GM21526 (cell line): ENCODE measurements at regions not wholly inside any gene's neighbourhood (a gene's known extent, or its start where the extent isn't known, plus 50 kb on each side); places are given as distances from the start of the nearest gene placed in this dataset.
"Not testable (repeated sequence)": the region's sequence is repeated elsewhere in the genome, so short reads cannot be mapped to it uniquely, and the experiment has no call there.

Experiments used
- ATAC-seq: cut with Tn5 transposase; IDR thresholded peaks from one replicate; pipeline ENCODE4 v1.9.1; 2021; ENCODE audit warnings: moderate library complexity; ENCODE audit not compliant: unreplicated experiment, low FRiP score

DNA sequence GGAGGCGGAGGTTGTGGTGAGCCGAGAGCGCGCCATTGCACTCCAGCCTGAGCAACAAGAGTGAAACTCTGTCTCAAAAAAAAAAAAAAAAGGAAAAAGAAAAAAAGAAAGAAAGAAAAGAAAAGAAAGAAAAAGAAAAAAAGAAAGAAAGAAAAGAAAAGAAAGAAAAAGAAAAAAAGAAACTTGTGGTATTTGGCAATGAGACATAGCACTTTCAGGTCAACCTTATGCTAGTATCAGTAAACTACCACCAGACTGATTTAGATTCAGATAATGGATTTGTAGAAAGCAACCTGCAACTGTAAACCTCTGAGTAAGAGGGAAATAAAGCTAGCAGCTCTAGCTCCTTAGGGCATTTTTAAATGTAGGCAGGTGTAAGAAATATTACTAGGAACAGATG, 144.0 kb upstream of the ZNF608 start:
- ATAC-seq, result not testable (repeated sequence)

GRCh38 chr5:124891179-124891578, 144.7 kb upstream of the ZNF608 start:
- no peak for ATAC-seq

DNA sequence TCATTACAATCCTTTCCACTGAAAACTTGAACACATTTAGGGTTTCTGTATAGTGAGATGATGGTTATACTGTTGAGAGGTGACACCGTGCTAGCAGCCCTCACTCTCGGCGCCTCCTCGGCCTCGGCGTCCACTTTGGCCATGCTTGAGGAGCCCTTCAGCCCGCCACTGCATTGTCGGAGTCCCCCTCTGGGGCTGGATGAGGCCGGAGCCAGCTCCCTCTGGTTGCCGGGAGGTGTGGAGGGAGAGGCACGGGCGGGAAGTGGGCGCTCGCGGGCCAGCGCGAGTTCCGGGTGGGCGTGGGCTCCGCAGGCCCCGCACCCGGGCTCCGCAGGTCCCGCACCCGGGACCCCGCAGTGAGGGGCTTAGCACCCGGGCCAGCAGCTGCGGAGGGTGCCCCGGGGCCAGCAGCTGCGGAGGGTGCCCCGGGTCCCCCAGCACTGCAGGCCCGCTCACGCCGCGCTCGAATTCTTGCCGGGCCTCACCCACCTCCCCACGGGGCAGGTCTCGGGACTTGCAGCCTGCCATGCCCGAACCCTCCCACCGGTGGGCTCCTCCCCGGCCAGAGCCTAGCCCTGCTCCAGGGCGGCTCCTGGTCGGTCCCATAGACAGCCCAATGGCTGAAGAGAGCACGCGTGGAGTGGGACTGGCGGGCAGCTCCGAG, 145.9 kb upstream of the ZNF608 start:
- ATAC-seq, result no peak

- ATAC-seq, result no peak
These were observed 148.1 kb upstream of the ZNF608 start for GRCh38 chr5:124894541-124894940.

GRCh38 chr5:124895236-124895635, 148.8 kb upstream of the ZNF608 start:
- ATAC-seq, result no peak

DNA sequence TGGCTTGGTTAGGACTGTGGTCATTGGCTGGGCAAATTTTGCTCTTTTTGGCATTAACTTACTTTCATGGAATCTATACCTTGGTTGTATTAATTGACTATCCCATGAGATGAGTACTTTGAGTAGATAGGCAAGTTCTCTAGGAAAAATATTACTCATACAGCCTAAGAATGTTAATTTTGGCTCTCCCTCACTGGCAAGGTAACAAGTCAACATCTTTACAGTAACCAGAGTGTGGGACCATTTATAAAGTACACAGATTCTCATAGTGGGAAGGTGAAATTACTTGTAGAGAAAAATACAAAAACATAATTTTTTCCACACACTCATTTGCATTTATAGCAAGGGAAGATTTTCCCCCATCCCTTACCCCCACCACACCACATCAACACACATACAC, 154.6 kb upstream of the ZNF608 start:
- no peak for ATAC-seq

DNA sequence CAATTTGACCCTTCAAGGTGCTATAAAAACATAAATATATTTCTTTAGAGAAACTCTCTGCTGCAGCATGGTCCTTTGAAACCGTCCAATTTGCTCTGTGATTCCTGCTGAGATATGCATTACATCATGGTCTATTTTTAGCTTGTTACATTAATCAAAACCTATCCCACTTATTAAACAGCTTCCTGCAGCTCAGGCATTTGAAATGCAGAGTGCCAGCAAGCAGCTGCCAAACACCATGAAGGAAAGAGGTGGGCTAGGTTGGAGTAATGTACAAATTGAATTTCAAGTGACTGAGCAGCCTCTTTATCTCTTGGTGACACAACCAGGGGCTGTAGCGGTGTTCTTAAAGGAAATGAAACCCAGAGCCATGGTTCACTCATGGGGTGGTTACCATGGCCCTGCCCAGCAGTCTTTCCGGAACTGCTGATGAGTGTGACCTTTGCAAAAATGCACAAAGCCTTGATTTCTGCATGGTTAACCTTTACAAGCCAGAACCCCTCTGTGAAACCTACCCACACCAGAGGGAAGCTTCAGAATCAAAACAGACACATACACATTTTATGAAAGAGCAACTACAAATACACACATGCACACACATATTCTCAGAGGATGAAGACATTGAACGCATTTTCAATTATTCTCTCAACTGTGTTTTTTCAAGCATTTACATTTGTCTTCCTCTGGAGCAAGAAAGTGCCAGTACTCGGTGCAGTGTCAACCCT, 155.8 kb upstream of the ZNF608 start:
- ATAC-seq, result peak; percentile 99

- ATAC-seq, result no peak
These were observed 159.1 kb upstream of the ZNF608 start for GRCh38 chr5:124905256-124906130.

DNA sequence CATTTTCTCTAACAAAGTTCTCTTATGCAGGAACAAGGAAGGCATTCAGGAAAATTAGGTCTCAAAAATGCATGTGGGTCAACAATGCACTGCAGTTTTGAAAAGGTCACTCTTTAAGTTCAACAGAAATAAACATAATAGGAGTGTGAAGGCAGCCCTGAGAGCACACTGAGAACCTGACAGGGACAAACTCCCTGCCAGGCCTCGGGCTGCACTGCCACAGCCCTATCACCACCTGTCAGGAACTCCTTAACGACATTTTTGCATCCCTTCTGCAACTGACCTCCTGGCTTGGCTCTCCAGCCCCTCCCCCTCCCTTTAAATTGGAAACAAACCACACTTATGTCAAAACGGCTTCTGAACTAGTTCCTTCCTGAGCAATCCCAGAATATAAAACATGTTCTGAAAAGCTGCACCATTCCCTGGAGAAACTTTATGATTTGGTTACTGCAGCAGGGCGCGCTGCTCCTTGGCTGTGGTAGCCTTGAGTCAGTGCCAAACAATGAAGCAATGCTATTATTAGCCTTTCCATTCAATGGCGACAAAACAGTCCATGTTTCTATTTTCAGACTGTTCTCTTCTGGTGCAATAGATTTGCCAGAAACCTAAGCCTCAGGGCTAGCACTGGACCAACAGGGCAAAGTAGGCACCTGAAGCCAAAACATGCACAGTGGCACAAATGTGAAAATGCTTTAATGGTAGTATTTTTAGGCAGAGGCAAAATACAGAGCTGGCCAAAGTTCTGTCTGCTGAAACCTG, 160.1 kb upstream of the ZNF608 start:
- no peak for ATAC-seq

DNA sequence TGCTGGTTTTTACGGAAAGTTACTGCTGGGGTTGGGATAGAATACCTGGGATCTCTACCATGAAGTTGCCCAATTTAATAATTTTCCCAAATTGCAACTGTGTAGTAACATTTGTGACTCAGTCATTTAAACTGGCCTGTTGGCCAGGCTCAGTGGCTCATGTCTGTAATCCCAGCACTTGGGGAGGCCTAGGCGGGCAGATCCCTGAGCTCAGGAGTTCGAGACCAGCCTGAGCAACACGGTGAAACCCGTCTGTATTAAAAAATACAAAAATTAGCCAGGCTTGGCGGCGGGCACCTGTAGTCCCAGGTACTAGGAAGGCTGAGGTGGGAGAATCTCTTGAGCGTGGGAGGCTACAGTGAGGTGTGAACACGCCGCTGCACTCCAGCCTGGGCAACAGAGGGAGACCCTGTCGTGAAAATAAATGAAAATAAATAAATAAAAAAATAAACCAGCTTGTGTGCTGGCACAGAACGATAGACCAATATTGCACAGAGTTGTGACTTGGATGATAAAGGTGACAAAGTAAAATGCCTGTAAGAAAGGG, 160.7 kb upstream of the ZNF608 start:
- no peak for ATAC-seq

- peak; percentile 54 for ATAC-seq
These were observed 162.4 kb upstream of the ZNF608 start for GRCh38 chr5:124908581-124909451.

- ATAC-seq, result no peak
These were observed 163.3 kb upstream of the ZNF608 start for GRCh38 chr5:124909734-124910133.

- ATAC-seq, result no peak
These were observed 164.0 kb upstream of the ZNF608 start for GRCh38 chr5:124910354-124911016.

DNA sequence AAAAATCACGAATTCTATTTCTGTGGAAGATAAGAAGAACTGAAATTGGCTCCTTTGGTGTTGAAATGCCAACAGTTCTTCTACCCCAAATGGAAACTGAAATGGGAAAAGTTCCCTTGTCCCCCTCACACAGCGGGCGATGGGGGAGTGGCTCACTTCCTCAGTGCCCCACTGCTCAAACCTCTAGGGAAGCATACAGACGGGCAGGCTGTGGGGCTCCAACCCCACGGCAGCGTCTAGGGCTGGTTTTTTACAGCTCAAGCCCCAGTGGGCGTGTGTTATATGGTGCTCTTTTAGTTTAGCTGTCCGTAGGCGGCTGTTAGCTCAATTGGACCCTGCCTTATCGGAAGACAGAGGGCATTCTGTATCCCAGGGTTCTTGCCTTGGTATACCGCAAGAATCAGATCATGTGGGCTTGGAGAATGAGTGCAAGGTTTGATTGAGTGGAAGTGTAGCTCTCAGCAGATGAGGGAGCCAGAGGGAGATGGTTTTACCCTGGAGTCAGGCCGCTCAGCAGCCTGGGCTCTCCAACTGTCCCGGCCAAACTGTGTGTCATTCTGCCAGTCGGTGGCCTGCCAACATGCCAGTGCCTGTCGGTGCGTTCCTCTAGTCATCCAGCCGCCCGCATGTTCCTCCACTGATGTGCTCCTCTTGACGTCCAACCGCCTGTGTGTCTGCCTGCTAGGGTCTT, 166.3 kb upstream of the ZNF608 start:
- no peak for ATAC-seq

- no peak for ATAC-seq
These were observed 166.9 kb upstream of the ZNF608 start for GRCh38 chr5:124913329-124913653.

DNA sequence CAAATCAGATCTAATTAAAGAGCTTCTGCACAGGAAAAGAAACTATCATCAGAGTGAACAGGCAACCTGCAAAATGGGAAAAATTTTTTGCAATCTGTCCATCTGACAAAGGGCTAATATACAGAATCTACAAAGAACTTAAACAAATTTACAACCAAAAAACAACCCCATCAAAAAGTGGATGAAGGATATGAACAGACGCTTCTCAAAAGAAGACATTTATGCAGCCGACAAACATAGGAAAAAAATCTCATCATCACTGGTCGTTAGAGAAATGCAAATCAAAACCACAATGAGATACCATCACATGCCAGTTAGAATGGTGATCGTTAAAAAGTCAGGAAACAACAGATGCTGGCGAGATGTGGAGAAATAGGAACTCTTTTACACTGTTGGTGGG, 169.9 kb upstream of the ZNF608 start:
- ATAC-seq, result not testable (repeated sequence)

DNA sequence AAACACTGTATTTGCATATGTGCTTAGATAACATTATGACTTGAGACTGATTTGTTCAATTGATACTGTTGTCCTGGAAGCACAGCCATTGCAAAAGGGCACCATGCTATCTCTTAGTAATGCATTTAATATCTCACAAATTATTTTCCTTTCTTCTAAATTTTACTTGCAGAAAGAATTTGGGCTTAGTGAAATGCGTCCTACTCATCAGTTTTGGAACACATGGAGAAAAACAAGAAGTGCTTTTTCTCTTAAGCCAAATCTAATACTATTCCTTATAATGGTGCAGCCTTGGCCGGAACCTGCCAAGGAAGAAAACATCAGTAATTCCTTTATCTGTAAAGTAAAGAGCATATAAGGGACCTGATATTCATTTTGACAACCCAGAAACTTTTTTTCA, 172.2 kb upstream of the ZNF608 start:
- no peak for ATAC-seq

DNA sequence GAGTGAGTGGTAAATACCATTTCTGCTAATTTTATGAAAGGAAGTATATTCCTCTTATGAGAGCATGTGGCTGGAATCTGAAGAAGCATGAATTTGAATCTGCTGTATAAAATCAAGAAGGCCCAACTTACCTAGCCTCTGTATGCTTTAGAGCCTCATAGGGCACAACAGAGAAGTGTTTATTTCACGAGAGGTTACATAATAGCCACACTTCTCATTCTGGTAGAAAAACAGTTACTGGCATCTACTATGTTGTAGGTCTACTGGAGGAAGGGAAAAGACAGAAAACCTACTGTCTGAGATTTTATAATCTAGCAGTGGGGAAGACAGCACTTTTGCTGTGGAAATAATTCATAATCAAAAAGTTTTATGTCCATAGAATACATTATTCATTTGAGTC, 172.6 kb upstream of the ZNF608 start:
- no peak for ATAC-seq
